Activated naive CD4-positive, alpha-beta T cell (primary cell): ENCODE measurements at regions not wholly inside any gene's neighbourhood (a gene's known extent, or its start where the extent isn't known, plus 50 kb on each side); places are given as distances from the start of the nearest gene placed in this dataset.
"Not testable (repeated sequence)": the region's sequence is repeated elsewhere in the genome, so short reads cannot be mapped to it uniquely, and the experiment has no call there.

Experiments
- DNase-seq, 4 experiments: peaks; one replicate each; lab custom pipeline; 2025; lab: John Stamatoyannopoulos, UW

GRCh38 chr5:96207420-96207819, 225.6 kb downstream of the PCSK1 start:
- no peak for DNase-seq

GRCh38 chr5:96203761-96204160, 229.3 kb downstream of the PCSK1 start:
- no peak for DNase-seq

GRCh38 chr5:96201503-96201902, 231.5 kb downstream of the PCSK1 start:
- DNase-seq: no peak

- no peak for DNase-seq
These were observed 232.4 kb downstream of the PCSK1 start for GRCh38 chr5:96200641-96201040.

- DNase-seq: no peak
These were observed 233.3 kb downstream of the PCSK1 start for GRCh38 chr5:96199713-96200183.

GRCh38 chr5:96198356-96199058, 234.5 kb downstream of the PCSK1 start:
- no peak for DNase-seq

GRCh38 chr5:96197767-96198166, 235.3 kb downstream of the PCSK1 start:
- DNase-seq: not testable (repeated sequence)

- DNase-seq: no peak
These were observed 235.7 kb upstream of the ELL2 start for GRCh38 chr5:96197347-96197746.

GRCh38 chr5:96196890-96197289, 235.2 kb upstream of the ELL2 start:
- no peak for DNase-seq

- DNase-seq: no peak
These were observed 234.8 kb upstream of the ELL2 start for GRCh38 chr5:96196407-96196806.

- DNase-seq: no peak
These were observed 233.5 kb upstream of the ELL2 start for GRCh38 chr5:96195123-96195522.

- DNase-seq: no peak
These were observed 232.9 kb upstream of the ELL2 start for GRCh38 chr5:96194593-96194992.

GRCh38 chr5:96193946-96194345, 232.3 kb upstream of the ELL2 start:
- DNase-seq: no peak

GRCh38 chr5:96189987-96190386, 228.3 kb upstream of the ELL2 start:
- no peak for DNase-seq

GRCh38 chr5:96189028-96189826, 227.6 kb upstream of the ELL2 start:
- no peak for DNase-seq

- DNase-seq: no peak
These were observed 225.8 kb upstream of the ELL2 start for GRCh38 chr5:96187309-96188027.

- not testable (repeated sequence) for DNase-seq
These were observed 222.9 kb upstream of the ELL2 start for GRCh38 chr5:96184510-96184909.

- DNase-seq: no peak
These were observed 219.2 kb upstream of the ELL2 start for GRCh38 chr5:96180684-96181435.

- DNase-seq: no peak
These were observed 215.7 kb upstream of the ELL2 start for GRCh38 chr5:96177303-96177869.

- DNase-seq: no peak
These were observed 214.4 kb upstream of the ELL2 start for GRCh38 chr5:96176022-96176421.

GRCh38 chr5:96175090-96175489, 213.4 kb upstream of the ELL2 start:
- no peak for DNase-seq

- no peak for DNase-seq
These were observed 211.7 kb upstream of the ELL2 start for GRCh38 chr5:96173366-96173765.
